Hepatocyte (in vitro differentiated cells): ENCODE measurements at regions not wholly inside any gene's neighbourhood (a gene's known extent, or its start where the extent isn't known, plus 50 kb on each side); places are given as distances from the start of the nearest gene placed in this dataset.

Experiments used
- CTCF ChIP-seq: fragments of 200-600 bp; sonication (generic); IDR thresholded peaks from 2 replicates; pipeline ENCODE4 v1.5.1; 2016; ENCODE audit warnings: antibody characterized with exemption, mild to moderate bottlenecking; ENCODE audit not compliant: poor library complexity
- EZH2 ChIP-seq: fragments of 200-600 bp; sonication (generic); IDR thresholded peaks from 2 replicates; pipeline ENCODE4 v1.6.1; 2016; ENCODE audit warnings: antibody characterized with exemption, mild to moderate bottlenecking, borderline replicate concordance

GRCh38 chr5:6181147-6181729, 197.1 kb downstream of the MED10 start:
- TF ChIP-seq CTCF (no peak), EZH2 (no peak)
